ENCODE measurements at regions not wholly inside any gene's neighbourhood (a gene's known extent, or its start where the extent isn't known, plus 50 kb on each side); places are given as distances from the start of the nearest gene placed in this dataset.

DNA sequence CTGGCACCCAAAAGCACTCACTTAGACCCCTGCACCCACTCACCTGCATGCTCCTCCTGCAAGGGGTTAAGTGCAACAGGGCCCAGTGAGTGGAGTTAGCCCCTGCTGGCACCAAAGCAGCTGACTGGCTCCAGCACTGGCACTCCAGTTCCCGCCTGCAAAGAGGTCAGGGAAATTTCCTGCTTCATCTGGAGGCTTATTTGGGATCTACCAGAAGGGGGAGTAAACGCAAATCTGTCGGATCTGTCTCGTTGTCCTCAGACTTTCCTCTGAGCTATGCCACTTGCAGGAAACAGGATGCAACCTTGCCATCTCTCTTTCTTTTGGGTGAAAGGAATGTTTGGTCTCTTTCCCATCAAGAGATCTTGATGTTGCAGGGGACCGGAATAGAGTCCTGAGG lies 435.6 kb downstream of the PCDH10 start:
- TF ChIP-seq, protein P1, sequence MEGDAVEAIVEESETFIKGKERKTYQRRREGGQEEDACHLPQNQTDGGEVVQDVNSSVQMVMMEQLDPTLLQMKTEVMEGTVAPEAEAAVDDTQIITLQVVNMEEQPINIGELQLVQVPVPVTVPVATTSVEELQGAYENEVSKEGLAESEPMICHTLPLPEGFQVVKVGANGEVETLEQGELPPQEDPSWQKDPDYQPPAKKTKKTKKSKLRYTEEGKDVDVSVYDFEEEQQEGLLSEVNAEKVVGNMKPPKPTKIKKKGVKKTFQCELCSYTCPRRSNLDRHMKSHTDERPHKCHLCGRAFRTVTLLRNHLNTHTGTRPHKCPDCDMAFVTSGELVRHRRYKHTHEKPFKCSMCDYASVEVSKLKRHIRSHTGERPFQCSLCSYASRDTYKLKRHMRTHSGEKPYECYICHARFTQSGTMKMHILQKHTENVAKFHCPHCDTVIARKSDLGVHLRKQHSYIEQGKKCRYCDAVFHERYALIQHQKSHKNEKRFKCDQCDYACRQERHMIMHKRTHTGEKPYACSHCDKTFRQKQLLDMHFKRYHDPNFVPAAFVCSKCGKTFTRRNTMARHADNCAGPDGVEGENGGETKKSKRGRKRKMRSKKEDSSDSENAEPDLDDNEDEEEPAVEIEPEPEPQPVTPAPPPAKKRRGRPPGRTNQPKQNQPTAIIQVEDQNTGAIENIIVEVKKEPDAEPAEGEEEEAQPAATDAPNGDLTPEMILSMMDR (IDR thresholded peaks at IDR 0.05), result no peak
- TF ChIP-seq POLR2AphosphoS5 (IDR thresholded peaks at IDR 0.05), result no peak
- TF ChIP-seq POLR2A (IDR thresholded peaks at IDR 0.05), result no peak
